HG02642 (cell line): ENCODE measurements at regions not wholly inside any gene's neighbourhood (a gene's known extent, or its start where the extent isn't known, plus 50 kb on each side); places are given as distances from the start of the nearest gene placed in this dataset.
"Not testable (repeated sequence)": the region's sequence is repeated elsewhere in the genome, so short reads cannot be mapped to it uniquely, and the experiment has no call there.

Experiments used
- ATAC-seq: cut with Tn5 transposase; IDR thresholded peaks from one replicate; pipeline ENCODE4 v1.9.1; 2021; ENCODE audit warnings: mild to moderate bottlenecking; ENCODE audit not compliant: unreplicated experiment, poor library complexity

- ATAC-seq = no peak
Measured at GRCh38 chr5:124114911-124115310, 602.9 kb downstream of the CSNK1G3 start.

GRCh38 chr5:124111886-124112285 is 599.9 kb downstream of the CSNK1G3 start:
- ATAC-seq = no peak

GRCh38 chr5:124110942-124111341 is 599.0 kb downstream of the CSNK1G3 start:
- ATAC-seq = no peak

- no peak for ATAC-seq
Measured at GRCh38 chr5:124105326-124105725, 593.3 kb downstream of the CSNK1G3 start.

GRCh38 chr5:124104821-124105220 is 592.8 kb downstream of the CSNK1G3 start:
- no peak for ATAC-seq

- no peak for ATAC-seq
Measured at GRCh38 chr5:124104344-124104743, 592.4 kb downstream of the CSNK1G3 start.

GRCh38 chr5:124103671-124104070 is 591.7 kb downstream of the CSNK1G3 start:
- ATAC-seq = no peak

GRCh38 chr5:124103056-124103455 is 591.1 kb downstream of the CSNK1G3 start:
- ATAC-seq = not testable (repeated sequence)

GRCh38 chr5:124102486-124102885 is 590.5 kb downstream of the CSNK1G3 start:
- no peak for ATAC-seq

- no peak for ATAC-seq
Measured at GRCh38 chr5:124093658-124094057, 581.7 kb downstream of the CSNK1G3 start.

GRCh38 chr5:124090115-124090514 is 578.1 kb downstream of the CSNK1G3 start:
- no peak for ATAC-seq

GRCh38 chr5:124089578-124089977 is 577.6 kb downstream of the CSNK1G3 start:
- no peak for ATAC-seq

- no peak for ATAC-seq
Measured at GRCh38 chr5:124088289-124089032, 576.5 kb downstream of the CSNK1G3 start.

GRCh38 chr5:124087752-124088151 is 575.8 kb downstream of the CSNK1G3 start:
- ATAC-seq = no peak

- ATAC-seq = no peak
Measured at GRCh38 chr5:124080256-124080655, 568.3 kb downstream of the CSNK1G3 start.

- ATAC-seq = no peak
Measured at GRCh38 chr5:124079062-124079461, 567.1 kb downstream of the CSNK1G3 start.

GRCh38 chr5:124074500-124074899 is 562.5 kb downstream of the CSNK1G3 start:
- ATAC-seq = no peak

- ATAC-seq = no peak
Measured at GRCh38 chr5:124072570-124072969, 560.6 kb downstream of the CSNK1G3 start.

GRCh38 chr5:124071039-124071438 is 559.1 kb downstream of the CSNK1G3 start:
- no peak for ATAC-seq

- no peak for ATAC-seq
Measured at GRCh38 chr5:124065508-124065907, 553.5 kb downstream of the CSNK1G3 start.

GRCh38 chr5:124064956-124065355 is 553.0 kb downstream of the CSNK1G3 start:
- no peak for ATAC-seq

- no peak for ATAC-seq
Measured at GRCh38 chr5:124061663-124062062, 549.7 kb downstream of the CSNK1G3 start.
